DND-41 (cell line): ENCODE measurements at regions not wholly inside any gene's neighbourhood (a gene's known extent, or its start where the extent isn't known, plus 50 kb on each side); places are given as distances from the start of the nearest gene placed in this dataset.

Source experiments
- CTCF ChIP-seq: IDR thresholded peaks from 2 replicates; pipeline ENCODE4 v1.5.1; 2012; ENCODE audit warnings: borderline replicate concordance, low read length, moderate library complexity, mild to moderate bottlenecking; ENCODE audit not compliant: poor library complexity, severe bottlenecking; ENCODE audit errors: extremely low read depth
- EZH2 ChIP-seq: IDR thresholded peaks from 3 replicates; pipeline ENCODE4 v1.6.1; 2012; ENCODE audit warnings: borderline replicate concordance, low read depth, mild to moderate bottlenecking, moderate library complexity, low read length, inconsistent platforms; ENCODE audit not compliant: severe bottlenecking

GRCh38 chr10:131685007-131685406, 215.8 kb upstream of the PPP2R2D start:
- no peak for TF ChIP-seq CTCF
- TF ChIP-seq EZH2, result no peak
